ENCODE measurements at regions not wholly inside any gene's neighbourhood (a gene's known extent, or its start where the extent isn't known, plus 50 kb on each side); places are given as distances from the start of the nearest gene placed in this dataset.

DNA sequence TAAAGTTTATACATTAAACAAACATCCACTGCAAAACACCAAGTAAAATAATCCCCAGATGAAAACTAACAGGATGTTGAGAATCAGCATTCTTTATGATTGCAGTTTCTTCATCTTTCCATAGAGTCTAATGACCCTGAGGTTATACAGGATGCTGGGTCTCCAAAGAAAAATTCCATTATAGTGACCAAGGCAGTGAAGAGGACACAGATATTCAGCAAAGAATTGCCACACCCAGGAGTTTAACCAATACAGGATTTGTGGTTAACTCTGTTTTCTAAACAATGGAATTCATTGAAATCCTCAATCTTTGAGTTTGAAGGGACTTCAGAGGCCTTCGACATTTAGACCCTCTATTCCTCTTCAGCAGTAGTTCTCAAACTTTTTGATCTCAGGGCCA, 76.2 kb upstream of the ESX1 start:
- Histone ChIP-seq H3K36me3 (ENCODE audit: control insufficient read depth, insufficient read depth, low read length) (no peaks in the 10 kb centered on the region), H2BK5ac (ENCODE audit: low read depth, low read length, poor library complexity, severe bottlenecking) (no peak overlapping the region), H3K23ac (ENCODE audit: low read depth, low read length) (no peak overlapping the region), H3K18ac (ENCODE audit: low read depth, low read length) (no peak overlapping the region), H3K14ac (replicated peaks; ENCODE audit: low read depth, low read length) (no peak overlapping the region), H3K56ac (ENCODE audit: extremely low read depth, insufficient read depth, low read length) (0 out of 2 replicates have a peak overlapping the region, but pooled peaks have one; percentile 32), H2BK120ac (ENCODE audit: low read depth, low read length) (peak overlapping the region; percentile 92), H3K4me1 (ENCODE audit: control insufficient read depth, insufficient read depth, low read length) (peaks cover 3% of the 10 kb centered on the region), H3K27ac (ENCODE audit: insufficient read depth, low read length) (no peak overlapping the region), H4K5ac (ENCODE audit: low read depth, low read length) (no peak overlapping the region), H2AFZ (replicated peaks; ENCODE audit: low read length, poor library complexity) (no peak overlapping the region), H4K8ac (ENCODE audit: low read depth in 2 of 2, low read length in 2 of 2) (no peak overlapping the region), H4K20me1 (ENCODE audit: insufficient read depth, low read length) (no peaks in the 10 kb centered on the region), H3K4me2 (ENCODE audit: low read depth, low read length) (no peak overlapping the region; the same call in 1 of the 2 replicates), H3K9ac (ENCODE audit: low read depth, low read length) (no peak overlapping the region), H3K79me1 (ENCODE audit: low read depth in 1 of 2, low read length in 2 of 2) (no peaks in the 10 kb centered on the region), H4K91ac (ENCODE audit: insufficient read depth, low read depth, low read length) (no peak overlapping the region), H3K4ac (ENCODE audit: low read depth, low read length) (peak overlapping the region; percentile 75; the same call in 1 of the 2 replicates), H2BK20ac (ENCODE audit: low read depth, low read length) (peak overlapping the region; percentile 49; the same call in 1 of the 2 replicates), H3K4me3 (ENCODE audit: insufficient read depth, low read depth, low read length) (no peak overlapping the region), H2BK15ac (ENCODE audit: low read depth, low read length) (no peak overlapping the region), H3K27me3 (ENCODE audit: control insufficient read depth, insufficient read depth, low read length) (no peaks in the 10 kb centered on the region), H2AK9ac (replicated peaks; ENCODE audit: low read depth, low read length, poor library complexity) (no peak overlapping the region), H2AK5ac (ENCODE audit: low read depth, low read length) (no peak overlapping the region), H3K9me3 (ENCODE audit: control insufficient read depth, insufficient read depth, low read length) (no peaks in the 10 kb centered on the region), H3K9me1 (ENCODE audit: insufficient read depth, low read length) (peaks cover 3% of the 10 kb centered on the region; the same call in 1 of the 2 replicates)
- peak; percentile 45 for TF ChIP-seq CEBPB (IDR thresholded peaks at IDR 0.05; ENCODE audit: low read depth, low read length)
- TF ChIP-seq, protein P1, sequence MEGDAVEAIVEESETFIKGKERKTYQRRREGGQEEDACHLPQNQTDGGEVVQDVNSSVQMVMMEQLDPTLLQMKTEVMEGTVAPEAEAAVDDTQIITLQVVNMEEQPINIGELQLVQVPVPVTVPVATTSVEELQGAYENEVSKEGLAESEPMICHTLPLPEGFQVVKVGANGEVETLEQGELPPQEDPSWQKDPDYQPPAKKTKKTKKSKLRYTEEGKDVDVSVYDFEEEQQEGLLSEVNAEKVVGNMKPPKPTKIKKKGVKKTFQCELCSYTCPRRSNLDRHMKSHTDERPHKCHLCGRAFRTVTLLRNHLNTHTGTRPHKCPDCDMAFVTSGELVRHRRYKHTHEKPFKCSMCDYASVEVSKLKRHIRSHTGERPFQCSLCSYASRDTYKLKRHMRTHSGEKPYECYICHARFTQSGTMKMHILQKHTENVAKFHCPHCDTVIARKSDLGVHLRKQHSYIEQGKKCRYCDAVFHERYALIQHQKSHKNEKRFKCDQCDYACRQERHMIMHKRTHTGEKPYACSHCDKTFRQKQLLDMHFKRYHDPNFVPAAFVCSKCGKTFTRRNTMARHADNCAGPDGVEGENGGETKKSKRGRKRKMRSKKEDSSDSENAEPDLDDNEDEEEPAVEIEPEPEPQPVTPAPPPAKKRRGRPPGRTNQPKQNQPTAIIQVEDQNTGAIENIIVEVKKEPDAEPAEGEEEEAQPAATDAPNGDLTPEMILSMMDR (conservative IDR thresholded peaks at IDR 0.05; ENCODE audit: low read depth, low read length) = no peak
- ATAC-seq (ENCODE audit: low read depth) (peak; percentile 76), DNase-seq (peak; percentile 65)
- in situ Hi-C loops (cut with MboI; ENCODE audit: low sequenced_read_pairs) (no loop called here), dilution Hi-C loops (cut with HindIII; ENCODE audit: low sequenced_read_pairs, unreplicated experiment) (no loop called here), intact Hi-C loops (cut with micrococcal nuclease) (no loop called here)
- POLR2A ChIA-PET (ENCODE audit: unreplicated experiment) = interaction anchor here (0.6 kb wide), 1 partner anchor 20 kb away, joined by 3 read pairs; no protein-coding TSS in a partner anchor
- BruUV-seq (replicated peaks) = no TSS peak
- no CpG with 5 or more reads among the region's 1 CpG for WGBS, 2 experiments (ENCODE audit: extremely low coverage in 2 of 2, insufficient read length in 1 of 2)
- CTCF ChIA-PET = no interaction called here

All from IMR-90 (cell line).